HG03354 (cell line): ENCODE measurements at regions not wholly inside any gene's neighbourhood (a gene's known extent, or its start where the extent isn't known, plus 50 kb on each side); places are given as distances from the start of the nearest gene placed in this dataset.
A peak's percentile ranks its signal among the peaks of the same experiment; 100 is the strongest.

Source experiments
- ATAC-seq: cut with Tn5 transposase; IDR thresholded peaks from one replicate; pipeline ENCODE4 v1.9.1; 2021; ENCODE audit warnings: mild to moderate bottlenecking; ENCODE audit not compliant: unreplicated experiment, poor library complexity, severe bottlenecking

DNA sequence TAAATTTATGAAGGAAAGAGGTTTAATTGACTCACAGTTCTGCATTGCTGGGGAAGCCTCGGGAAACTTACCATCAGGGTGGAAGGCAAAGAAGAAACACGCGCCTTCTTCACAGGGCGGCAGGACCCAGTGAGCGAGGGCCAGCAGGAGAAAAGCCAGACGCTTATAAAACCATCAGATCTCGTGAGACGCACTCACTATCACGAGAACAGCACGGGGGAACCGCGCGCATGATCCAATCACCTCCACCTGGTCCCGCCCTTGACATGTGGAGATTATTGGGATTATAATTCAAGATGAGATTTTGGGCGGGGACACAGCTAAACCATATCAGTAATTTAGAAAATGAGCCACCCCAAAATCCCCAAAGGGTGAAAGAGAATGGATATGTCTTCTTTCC is 187.1 kb downstream of the RAP2A start:
- no peak for ATAC-seq

DNA sequence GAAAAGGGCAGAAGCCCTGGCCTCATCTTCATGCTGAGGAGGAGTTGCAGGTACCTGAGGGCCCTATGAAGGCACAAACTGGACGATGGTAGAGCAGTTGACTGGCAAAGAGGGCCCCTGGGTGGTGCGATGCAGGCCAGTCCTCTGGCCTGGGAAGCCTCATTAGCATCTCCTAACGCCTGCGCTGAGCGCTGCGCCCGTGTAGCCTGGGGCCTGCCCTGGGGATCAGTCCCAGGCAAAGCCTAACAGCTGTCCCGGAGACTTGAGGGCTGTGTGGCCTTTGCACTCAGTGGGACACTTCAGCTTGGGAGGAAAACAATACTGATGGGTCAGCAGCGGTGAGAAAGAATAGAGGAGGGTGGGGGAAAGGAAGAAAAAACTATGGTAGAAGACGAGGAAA is 187.7 kb downstream of the RAP2A start:
- no peak for ATAC-seq

DNA sequence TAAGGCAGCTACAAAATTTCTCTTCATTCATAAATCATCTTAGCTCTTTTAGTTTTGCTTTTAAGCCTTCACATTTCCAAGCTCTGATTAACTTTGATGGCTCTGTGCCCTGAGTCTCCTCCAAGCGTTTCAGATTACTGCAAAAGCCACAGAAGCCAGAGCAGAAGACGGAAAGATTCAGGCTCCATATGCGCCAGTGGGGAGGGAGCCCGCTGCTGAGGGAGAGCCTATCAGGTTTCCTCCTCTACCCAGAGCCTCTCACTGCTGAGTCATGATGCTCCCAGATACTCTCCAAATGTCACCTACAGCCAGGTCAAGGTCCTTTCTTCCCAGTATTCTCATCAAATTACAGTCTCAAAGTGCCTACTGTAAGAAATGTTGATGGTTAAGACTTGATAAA is 193.6 kb downstream of the RAP2A start:
- no peak for ATAC-seq

DNA sequence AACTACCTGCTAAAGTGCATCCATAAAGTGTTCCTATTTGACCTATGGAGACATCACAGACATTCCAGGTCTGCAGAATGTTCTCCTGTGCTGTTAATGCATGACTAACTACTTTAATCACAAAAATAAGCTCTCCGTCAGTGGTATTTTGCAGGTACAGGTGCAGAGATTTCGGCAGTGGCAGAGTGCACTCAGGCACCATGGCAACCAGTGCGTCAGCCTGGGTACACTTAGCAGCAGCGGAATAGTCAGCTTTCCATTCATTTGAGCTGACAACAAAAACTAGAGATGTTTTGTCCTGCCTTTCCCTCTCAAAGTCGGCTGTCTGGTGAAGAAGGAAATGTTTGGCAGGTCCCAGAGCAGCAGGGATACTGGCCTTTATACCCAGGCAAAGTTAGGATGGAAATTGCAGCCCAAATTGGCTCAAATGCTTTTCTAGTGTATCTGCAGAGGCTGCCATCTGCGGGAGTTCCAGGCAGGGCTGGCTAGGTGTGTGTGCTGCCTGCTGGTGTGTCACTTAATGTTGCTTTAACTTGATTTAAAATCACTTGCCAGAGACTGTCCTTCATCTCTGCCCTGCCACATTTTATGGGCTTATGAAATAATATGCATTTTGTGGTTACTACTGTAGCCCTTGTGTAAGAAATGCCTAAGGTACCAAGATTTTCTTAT is 195.8 kb downstream of the RAP2A start:
- ATAC-seq: no peak

DNA sequence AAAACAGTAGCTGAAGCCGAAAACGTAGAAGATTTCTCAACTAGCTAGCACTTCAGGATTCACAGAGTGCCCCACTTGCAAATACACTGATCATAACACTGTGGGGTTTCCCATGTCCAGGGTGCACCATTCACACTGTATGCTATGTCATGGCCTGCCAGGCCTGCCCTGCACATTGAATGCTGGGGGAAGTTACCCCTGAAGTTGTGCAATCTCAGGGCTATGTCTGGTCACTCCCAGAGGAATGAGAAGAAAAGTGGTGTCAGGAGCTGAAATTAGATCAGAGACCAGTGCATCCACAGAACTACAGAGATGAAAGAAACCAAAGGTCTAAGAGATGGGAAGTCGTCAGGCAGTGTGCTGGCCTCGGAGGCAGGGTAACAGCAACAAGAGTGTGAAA is 196.8 kb downstream of the RAP2A start:
- peak; percentile 16 for ATAC-seq

DNA sequence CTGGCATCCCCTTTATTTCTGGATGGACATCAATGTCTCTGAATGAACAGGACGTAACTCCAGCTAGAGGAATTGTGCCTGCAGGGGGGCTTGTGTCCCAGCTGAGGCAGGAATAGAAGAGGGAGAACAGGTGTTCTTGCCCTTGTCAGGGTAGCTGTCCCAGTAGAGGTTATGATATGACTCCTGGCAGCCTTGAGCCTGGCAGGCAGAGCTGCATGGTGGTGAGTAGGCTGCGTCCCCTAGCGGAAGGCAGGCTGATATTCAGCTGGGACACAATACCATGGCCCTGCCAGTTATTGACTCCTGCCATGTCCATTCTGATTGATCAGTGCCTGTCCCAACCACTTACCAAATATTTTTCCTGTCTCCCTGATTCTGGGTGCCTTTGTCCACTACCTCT is 197.2 kb downstream of the RAP2A start:
- ATAC-seq: peak; percentile 71

DNA sequence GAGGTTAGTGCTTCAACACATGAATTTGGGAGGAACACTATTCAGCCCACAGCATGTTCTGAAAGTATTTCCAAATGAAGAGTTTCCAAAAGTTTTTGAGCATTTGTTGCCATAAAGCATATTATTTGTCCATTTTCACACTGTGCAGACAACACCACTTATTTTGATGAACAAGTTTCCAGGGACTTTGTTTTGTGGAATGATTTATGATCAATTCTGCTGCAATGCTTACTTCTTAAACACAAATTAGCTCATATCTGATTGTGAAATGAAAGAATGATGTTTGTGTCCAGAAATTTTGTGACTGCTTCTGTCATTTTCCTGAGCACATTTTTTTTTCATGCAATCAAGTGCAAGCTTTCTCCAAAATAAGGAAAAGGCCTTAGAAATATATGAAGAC is 205.3 kb downstream of the RAP2A start:
- ATAC-seq: no peak

DNA sequence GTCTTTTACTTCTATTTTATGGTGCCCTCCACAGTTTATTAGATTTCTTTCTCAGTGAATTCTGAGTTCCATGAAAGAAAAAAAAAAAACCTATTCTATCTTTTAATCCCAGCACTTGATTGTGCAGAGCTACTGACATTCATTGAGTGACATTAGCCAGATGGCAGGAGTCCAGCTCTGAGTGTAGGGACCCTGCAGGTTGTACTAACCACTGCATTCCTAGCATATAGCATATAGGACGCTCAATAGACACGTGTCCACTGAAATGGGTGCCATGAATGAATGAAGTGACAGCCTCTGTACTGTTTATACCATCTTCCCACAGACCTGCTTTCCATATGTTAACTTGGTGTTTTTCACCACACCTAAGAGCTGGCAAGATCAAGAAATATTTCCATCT is 206.3 kb downstream of the RAP2A start:
- ATAC-seq: no peak

DNA sequence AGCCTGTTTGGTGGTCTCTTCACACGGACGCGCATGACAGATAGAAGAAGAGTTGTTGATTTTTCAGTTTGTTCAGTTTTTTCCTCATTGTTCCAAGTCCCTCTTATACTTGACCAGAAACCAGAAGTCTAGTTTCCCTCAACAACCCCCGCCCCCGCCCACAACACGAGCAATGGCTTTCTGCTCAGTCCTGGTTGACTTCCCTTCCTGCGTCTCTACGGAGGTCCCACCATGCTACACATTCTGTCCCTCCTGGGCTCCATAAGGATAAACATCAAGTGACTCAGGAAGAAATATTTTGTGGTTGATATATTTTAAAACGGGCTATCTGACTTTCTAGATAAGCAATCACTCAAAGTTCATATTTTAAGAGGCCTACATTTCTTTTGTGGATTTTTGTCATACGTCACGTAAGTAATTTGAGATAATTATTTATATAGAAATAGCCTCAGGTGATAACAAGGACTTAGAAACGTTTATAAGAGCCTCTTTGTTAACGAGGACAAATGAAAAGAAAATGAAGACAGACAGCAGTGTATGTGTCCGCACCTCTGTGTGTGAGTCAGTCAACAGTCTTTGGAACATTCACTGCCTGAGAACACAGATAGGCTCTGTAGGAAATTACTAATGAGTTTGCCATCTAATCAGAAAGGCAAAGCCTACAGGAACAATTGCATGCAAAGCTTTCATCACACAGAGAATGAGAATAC is 214.4 kb downstream of the RAP2A start:
- ATAC-seq: no peak

DNA sequence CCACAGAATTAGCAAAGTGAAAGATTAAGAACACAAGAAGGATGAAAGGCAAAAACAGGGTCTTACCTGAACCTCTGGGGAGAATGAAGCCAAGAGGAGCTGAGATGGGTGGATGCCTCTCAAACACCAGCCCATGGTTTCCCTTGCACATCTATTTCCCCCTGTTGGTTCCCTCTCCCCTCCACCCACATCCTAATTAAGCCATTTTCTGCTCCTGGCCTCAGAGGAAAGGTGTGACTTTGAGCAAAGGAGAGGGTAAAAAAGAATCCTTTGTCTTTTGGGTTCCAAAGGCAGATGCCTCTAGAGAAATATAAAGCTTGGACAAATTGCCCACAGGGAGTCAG is 214.9 kb downstream of the RAP2A start:
- ATAC-seq: no peak

DNA sequence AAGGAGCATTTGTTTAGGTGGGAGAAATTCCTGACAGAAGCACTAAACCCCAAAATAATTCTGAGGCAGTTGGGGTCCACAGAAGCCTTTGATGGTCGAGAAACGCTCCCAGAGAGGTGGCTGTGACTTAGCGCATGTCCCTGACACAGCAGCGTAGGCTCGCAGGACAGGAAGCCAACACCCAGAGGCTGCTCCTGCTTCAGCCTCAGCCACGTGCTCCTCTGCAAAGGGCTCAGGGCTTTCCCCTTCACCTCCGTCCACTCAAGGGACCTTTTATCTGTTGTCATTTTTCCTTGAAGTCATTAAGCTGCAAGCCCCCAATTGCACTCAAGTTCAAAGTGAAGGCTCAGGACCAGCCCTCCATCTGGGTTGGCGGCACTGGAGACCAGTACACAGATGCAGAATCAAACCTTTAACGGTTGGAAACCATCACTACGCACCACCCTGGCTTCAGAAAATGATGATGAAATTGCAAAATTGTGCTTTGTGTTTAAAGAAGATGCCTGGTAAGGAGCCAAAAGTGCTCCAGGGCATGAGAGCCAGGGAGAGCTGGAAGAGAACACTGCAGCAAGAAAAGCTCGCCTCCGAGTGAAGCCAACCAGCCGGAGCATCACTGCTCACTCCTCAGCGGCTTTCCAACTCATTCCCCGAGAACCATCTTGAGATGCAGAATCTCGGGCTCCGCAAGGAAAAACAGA is 219.6 kb downstream of the RAP2A start:
- no peak for ATAC-seq

DNA sequence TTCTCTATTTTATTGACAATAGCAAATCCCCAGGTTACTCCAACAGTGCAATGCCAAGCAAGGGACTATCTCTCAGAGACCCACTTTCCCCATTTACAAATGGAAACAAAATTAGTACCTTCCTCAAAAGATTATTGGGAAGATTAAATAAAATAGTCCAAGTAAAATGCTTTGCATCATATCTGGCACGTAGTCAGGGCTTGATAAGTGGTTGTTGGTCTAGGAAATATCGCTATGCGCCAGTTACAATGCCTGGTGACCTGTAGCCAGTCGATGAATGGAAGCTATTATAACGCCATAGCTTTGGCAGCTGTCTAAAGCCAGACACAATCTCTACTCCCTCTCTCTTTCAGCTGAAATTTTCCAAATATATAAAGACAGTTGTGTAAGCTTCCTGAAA is 220.3 kb downstream of the RAP2A start:
- ATAC-seq: no peak

DNA sequence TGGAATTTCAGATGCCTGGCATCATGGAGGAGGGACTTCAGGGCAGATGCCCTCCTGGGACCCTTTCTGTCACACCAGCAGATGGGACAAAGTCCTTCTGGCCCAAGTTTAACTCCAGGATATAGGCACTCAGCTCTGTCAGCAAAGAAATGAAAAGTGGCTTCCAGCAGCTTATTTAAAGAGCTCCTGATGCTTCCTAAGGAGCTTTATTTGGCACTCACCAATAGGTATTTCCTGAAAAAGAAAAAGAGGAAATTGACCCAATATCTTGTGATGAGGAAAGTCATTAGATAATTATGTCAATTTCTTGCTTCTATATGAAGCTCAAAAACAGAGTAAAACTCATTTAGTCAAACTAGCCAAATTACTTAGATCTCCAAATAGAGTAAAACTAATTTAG is 224.6 kb downstream of the RAP2A start:
- ATAC-seq: no peak

DNA sequence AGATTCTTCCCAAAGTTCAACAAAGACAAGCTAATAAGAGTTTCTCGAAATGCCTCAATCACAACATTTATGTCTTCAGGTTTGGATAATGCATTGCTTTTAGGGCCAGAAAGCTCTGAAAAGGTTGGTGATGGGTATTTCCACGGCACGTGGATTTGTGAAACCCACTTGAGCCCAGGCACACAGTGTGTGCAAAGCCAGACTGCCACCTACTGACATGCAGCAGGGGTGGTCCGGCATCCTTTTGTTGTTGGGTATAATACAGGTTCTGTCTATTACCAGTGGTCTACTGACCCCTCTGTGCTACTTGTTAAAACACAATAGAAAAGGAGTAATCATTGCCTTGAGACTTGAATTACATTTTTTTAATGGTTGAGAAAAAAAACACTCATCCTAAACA is 225.6 kb downstream of the RAP2A start:
- ATAC-seq: peak; percentile 69

DNA sequence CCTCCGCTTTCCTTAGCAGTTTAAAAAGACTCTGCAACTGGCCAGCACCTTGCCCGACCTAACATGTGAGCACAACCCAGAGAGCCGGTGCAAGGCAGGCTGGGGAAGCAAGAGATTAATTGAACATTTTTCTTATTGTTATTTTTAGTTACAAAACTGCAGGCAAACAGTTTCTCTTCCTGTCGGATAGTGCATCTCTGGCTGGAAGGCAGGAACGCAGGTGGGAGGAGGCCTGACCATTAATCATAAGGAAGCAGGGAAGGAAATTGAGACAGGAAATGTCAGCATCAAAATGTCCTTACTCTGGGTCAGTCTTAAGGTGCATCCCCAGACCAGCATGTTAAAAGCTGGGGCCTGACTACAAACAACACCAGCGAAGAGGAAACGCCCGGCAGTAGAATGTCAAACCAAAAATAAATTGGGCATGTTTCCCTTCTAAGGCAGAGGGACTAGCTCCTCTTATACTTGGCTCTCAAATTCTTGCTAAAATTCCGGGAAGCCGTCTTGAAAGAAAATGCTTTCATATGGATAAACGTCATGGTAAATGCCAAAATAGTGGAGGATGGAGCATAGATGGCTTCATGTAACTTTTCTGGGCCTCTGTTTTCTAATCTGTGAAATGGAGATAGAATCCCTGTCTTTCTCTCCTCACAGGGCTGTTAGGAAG is 226.8 kb downstream of the RAP2A start:
- no peak for ATAC-seq

DNA sequence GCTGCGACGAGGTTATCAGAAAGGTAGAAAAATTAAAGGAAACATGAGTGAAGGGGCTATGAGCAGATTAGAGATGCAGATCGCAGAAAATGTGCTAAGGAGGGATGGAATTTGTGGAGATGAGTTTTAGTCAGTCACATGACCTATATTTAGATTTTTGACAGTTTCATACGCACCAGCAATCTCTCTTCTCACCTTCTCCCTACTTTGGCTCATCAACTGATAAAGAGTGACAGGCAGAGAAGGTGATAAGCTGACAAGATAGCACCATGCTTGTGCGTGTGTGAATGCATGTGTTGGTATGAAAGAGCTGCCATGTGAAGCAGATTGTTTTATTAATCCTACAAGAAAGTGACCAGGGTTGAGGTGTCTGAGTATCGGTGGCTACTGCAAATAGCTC is 252.6 kb downstream of the RAP2A start:
- ATAC-seq: no peak

DNA sequence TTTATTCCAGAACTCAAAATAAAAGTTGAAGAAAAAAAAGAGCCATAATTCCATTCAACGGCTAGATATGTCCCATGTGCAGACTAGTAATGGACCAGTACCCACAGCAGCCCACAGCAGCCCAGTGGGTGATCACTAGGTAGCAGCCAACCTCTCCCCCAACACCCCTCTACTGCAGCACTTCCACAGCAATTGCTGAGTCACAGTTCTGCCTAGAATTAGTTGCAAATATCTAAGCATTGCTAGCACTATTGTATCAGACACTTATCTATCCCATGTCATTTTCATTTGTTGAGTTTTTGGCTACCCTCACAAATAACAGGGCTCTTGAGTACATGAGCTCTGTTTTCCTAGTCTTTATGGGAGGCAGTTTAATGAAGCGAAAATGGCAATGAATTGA is 258.7 kb downstream of the RAP2A start:
- ATAC-seq: no peak

DNA sequence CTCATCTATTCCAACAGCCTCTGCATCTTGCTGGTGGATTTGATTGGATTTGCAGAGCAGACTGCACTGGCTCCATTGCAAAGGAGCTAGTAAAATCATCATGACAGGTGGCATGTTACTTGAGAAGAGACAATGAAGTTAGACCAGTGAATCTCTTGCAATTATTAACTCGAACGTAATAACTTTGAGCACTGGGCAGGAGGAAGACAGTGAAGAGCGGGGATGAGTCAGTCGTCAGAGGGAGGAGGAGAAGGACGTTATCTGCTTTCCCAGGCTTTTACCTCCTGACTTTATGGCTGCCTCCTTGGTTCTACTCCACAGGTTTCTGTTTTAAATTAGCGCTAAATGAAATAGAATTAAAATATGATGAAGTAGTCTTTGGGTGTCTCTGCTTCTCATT is 257.8 kb upstream of the IPO5 start:
- ATAC-seq: no peak

DNA sequence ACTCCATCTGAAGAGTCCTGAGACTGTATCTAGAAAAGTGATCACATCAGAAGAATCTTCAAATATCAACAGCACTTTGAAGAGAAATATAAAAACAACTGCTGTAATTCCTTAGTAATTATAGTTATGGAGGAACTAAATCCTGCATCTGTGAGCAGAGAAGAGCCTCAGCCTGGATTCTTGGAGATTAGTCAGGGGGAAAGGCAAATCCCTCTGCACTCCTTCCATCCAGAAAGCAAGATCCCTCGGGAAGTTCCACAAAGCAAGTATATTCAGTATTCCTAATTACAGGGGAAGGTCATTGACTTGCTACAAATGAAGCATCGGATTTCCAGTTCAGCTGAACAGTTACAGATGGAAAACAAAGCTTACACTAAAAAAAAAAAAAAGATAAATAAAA is 256.6 kb upstream of the IPO5 start:
- no peak for ATAC-seq

DNA sequence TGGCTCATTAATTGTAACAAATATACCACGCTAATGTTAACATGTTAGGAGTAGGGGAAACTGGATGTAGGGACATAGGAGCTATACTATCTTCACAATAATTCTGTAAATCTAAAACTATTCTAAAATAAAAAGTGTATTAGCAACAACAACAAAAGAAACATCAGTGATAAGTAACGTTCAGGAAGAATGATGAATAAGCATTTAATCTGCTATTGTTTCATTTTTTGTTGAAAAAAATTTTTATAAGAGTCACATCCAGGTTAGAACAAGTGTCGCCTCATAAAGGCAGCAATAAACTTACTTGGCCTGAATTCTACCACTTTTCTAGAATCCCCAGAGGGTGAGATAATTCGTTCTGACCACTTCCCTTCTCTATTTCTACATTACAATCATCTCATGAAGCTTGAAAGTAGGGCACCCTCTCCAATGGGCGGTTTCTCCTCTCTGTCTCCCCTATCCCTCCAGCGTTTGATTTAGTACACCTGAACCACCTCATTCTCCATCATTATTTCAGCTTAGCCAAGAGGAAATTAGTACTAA is 253.1 kb upstream of the IPO5 start:
- ATAC-seq: no peak

DNA sequence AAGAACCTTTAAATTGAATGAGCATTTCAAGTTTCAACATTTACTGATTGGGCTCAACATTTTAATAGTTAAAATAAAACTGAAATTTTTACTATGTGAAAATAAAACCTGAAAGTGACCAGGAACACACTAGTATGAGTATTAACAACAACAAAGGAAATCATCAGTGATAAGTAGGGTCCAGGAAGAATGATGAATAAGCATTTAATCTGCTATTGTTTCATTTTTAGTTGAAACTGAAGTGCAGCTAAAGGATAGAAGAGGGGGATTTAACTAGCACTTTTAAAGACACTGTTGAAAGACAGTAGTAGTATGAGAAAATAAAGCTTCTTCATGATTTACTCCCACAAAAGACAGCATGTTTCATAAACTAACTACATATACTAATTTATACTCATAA is 250.9 kb upstream of the IPO5 start:
- ATAC-seq: no peak
